GM18517 (cell line): ENCODE measurements at regions not wholly inside any gene's neighbourhood (a gene's known extent, or its start where the extent isn't known, plus 50 kb on each side); places are given as distances from the start of the nearest gene placed in this dataset.

Experiments
- ATAC-seq: cut with Tn5 transposase; IDR thresholded peaks from one replicate; pipeline ENCODE4 v1.9.1; 2021; ENCODE audit warnings: mild to moderate bottlenecking, moderate library complexity; ENCODE audit not compliant: unreplicated experiment

DNA sequence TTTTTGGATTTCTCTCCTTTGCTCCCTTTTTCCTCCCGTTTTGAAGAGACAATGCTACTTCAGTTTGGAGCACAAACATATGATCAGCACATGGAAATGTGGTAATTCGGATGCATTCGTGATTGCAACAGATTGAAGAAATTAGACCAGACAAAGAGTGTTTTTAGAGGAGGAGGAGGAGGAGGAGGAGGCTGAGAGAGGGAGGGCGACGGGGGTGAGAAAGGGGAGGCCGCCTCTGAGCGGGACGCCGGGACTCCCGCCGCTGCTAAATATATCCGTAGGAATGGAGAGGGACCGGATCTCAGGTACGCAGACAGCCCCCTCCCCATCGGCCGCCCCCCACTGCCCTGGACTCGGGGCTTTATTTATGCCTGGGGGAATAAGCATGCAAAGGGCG lies 179.3 kb downstream of the SEC14L1 start:
- ATAC-seq, result no peak

DNA sequence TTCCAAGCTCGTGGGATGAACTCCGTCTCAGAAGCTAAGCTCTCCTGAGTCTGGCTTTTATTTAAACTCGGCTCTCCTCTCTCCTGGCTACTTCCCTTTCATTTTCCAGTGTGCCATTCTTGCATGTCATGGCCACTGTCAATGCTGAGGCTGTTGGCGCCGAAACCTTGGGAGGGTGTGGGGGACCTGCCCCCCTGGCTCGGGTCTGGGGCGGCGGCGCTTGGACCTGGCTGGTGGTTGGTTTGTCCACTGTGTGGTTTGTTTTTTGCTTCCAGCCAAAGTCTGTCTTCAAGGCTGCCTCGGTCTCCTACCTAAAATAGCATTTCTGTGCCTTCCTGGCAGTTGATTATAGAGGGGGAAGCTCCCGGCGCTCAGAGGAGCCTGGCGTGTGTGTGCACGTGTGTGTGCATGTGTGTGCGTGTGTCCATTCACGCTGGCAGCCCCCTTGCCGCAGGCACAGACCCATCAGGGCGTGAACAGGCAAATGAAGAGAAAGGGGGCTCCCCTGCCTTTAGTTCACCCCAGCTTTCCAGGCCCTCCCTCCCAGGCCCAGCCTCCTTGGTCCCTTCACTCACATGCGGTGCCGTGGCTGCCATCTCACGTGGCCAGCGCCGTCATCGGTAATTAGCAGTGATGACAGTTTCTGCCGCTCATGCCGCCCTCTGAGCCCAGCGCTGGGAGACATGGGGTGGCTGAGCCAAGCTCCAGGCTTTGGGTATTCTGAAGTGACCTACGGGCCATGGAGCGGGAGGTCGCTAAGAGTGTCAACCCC lies 179.9 kb downstream of the SEC14L1 start:
- no peak for ATAC-seq

DNA sequence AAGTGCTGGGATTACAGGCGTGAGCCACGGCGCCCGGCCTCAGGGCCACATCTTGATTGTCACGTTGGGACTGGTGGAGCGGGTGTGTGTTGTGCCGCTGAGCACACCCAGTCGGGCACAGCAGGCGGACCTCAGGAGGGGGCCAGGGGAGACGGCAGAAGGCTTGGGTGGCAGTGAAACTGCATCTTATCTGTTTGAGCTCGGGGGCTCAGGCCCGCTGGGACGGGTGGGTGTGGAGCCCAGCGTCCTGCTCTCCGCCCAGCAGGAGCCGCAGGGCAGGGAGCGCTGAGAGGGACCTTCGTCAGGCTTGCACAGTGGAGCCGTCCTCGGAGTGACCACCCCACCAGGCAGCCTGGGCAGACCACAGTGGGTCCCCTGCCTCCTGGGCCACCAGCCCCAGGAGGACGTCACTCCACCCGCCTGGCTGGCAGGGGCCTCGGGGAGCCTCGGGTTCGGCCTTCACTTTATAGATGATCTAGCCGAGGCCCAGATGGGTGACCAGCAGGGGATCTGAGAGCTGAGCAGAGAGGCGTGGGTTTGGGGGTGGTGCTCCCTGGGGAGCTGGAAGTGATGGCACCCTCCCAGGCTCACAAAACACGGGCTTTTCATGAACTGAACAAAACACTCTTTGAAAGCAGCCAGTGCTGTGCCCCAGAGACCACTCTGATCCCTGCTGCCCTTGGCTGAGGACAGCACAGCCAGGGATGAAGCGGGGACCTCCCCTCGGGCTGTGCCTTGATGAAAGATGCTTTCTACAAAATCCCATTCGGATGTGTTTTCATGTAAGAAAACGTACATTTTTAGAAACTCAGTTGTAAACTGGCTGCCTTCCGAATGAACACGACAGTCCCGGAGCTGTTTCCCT lies 181.1 kb downstream of the SEC14L1 start:
- ATAC-seq, result no peak

DNA sequence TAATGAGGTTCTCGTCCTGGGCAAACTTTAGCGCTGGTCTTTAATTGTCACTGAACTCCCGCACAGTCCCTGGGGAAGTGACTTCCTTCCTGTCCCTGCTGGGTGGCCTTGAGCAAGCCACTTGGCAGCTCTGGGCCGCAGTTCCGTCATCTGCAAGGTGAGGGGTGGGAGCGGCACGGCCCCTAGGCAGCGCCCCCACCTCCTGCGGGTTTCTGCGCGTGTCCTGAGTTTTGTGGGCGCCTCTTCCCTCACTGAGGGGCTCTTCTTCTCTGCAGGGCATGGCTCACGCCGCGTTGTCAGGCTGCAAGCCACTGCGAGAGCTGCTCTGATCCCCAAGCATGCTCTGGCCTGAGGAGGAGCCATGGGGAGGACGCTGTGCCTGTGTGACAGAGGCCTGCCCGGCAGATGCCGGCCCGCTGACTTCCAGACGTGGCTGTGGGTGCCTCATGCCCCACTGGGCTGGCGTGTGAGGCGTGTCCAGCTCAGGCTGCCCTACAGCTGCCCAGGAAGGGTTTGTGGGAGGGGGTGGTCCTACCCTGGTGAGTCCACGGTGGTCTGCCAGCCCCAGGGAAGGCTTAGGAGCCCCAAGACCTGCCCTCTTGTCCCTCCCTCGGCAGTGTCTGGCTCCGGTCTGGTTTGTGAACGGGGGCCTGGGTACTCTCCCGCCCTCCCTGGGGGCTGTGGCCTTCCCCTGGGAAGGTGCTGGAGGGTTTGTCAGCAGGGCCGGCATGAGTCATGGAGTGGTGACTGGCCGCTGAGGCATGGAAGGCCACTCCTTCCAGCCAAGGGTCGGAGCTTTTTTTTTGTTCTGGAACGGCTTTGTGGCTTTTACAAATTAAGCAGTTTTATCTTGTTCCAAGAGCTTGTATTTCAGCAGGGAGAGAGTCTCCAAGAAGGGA lies 182.0 kb downstream of the SEC14L1 start:
- no peak for ATAC-seq

GRCh38 chr17:77323413-77324171 lies 182.8 kb downstream of the SEC14L1 start:
- ATAC-seq, result no peak

DNA sequence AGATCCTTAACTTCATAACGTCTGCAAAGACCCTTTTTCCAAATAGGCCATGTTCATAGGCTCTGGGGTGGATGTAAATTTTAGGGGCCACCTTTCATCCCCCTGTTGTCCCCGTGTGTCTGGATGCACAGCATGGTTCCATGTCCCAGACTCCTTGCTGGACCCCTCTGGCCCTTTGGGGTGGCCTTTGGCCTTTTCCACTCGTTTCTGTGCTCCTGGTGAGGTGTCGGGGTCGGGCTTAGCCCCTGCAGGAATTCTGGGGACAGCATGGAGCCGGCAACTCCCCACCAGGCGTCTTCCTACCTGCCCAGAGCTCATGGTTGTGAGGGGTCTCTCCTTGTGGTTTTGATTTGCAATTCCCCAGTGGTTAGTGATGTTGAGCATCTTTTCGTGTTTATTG lies 183.5 kb downstream of the SEC14L1 start:
- ATAC-seq, result no peak

DNA sequence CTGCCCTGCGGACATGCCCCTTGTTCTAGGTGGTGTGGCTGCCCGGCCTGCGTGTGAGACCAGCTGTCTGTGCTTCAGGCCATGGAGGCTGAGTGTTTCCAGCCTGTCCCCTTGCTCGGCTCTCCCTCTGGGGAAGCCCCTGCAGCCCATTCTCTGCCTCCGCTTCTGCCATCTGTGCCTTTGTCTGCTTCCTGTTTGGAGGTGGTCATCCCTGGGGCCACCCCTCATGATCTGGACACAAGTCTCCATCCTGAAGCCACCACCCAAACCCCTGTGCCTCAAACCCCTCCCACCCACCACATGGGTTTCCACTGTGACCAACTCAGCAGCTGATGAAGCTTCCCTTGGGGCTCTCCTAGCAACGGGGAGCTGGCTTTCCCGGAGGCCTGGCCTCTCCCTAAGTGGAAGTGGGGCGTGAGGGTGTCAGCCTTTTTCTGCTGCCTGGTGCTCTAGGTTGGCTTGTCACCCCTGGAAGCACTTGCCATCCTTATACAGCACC lies 184.9 kb downstream of the SEC14L1 start:
- peak; percentile 23 for ATAC-seq

- no peak for ATAC-seq
These were observed 185.4 kb downstream of the SEC14L1 start for GRCh38 chr17:77326076-77326591.

DNA sequence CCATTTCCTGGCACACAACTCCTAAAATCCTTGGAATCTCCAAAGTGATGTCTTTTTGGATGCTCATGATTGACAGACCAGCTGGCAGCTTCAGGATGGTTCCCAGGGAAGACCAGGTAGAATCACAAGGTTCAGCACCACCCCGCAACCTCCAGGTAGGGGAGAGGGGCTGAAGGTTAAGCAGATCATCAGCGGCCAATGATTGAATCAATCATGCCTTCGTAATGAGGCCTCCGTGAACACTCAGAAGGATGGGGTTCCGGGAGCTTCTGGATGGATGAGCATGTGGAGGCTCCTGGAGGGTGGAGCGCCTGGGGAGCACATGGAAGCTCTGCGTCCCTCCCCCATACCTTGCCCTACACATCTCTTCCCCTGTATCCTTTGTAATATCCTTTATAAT lies 185.9 kb downstream of the SEC14L1 start:
- no peak for ATAC-seq

DNA sequence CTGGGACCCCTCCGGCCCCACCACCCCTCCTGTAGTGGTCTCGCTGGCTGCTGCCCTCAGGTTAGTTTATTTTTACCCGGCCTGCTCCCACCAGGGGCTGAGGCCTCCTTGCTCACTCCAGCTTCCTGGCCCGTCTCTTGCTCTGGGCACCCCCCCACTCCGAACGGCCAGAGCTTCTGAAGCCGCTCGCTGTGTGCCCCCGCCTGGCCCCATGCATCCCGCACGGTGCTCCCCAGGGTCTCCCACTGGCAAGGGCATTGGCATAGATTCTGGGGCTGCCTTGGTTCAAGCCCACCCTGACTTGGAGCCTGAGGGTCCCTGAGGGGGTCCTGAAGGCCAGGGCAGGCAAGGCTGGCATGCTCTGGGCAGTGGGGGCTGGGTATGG lies 186.4 kb downstream of the SEC14L1 start:
- no peak for ATAC-seq

DNA sequence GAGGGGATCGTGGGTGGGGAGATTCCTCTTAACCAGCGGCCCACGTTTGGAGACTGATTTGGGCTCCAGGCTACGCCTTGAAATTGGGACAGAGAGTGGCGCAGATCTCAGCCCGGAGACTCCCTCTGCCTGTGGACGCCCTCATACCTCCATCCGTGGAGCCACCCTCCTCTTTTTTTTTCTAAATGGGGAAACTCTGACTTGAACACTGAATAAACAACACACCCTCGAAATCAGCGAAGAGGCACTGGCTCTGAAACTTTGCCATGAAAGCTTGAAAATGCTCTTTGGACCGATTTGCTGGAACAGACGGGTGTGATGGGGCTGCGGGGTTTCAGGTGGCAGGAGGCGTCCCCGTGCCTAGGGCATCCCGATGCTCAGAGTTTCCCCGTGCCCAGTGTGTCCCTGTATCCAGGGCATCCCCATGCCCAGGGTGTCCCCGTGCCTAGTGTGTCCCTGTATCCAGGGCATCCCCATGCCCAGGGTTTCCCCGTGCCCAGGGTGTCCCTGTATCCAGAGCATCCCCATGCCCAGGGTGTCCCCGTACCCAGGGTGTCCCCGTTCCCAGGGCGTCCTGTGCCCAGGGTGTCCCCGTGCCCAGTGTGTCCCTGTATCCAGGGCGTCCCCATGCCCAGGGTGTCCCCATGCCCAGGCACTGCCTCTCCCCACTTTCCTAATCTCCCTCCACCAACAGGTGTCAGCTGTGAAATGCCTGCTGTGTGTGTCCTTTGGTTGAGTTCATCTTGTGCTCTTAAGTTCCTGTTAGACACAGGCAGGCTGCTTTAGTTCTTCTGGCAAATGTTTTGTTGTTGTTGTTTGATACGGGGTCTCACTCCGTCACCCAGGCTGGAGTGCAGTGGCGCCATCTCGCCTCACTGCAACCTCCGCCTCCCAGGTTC lies 187.0 kb downstream of the SEC14L1 start:
- ATAC-seq, result no peak

DNA sequence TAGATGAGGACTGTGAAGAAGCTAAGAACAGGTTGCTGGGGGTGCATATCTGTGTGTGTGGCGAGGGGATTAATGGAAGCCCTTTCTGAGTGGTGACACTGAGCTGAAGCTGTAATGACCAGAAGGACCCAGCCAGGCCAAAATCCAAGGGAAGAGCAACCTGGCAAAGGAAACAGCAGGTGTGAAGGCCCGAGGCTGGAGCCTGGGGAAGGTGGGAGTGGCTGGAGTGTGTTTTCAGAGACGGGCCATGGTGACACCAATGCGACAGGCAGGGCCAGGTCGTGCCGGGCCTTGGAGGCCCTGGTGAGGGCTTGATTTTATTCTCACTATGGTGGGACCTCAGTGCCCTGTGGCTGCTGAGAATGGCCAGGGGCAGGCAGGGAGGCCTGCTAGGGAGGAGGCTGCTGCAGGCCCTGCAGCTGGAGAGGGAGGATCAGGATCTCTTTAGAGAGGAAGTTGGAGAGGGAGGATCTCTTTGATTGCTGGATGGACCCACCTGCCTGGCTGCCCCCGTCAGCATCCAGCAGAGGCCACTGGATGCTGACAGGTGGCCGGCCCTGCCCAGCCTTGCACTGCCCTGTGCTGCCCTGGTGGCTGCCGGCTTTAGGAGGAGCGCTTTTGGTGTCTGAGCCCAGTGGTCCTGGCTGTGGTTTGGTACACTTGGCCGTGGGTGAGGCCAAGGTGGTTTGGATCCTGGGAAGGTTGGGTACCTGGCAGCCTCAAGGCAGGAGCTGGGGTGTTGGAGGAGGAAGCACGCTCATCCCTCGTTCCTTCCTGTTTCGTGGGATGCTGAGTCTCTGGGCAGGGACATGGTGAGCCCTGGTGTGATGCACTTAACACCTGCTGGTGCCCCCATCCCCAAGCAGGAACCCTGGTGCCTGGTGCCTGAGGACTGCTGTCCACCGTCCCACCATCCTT lies 188.3 kb downstream of the SEC14L1 start:
- no peak for ATAC-seq

DNA sequence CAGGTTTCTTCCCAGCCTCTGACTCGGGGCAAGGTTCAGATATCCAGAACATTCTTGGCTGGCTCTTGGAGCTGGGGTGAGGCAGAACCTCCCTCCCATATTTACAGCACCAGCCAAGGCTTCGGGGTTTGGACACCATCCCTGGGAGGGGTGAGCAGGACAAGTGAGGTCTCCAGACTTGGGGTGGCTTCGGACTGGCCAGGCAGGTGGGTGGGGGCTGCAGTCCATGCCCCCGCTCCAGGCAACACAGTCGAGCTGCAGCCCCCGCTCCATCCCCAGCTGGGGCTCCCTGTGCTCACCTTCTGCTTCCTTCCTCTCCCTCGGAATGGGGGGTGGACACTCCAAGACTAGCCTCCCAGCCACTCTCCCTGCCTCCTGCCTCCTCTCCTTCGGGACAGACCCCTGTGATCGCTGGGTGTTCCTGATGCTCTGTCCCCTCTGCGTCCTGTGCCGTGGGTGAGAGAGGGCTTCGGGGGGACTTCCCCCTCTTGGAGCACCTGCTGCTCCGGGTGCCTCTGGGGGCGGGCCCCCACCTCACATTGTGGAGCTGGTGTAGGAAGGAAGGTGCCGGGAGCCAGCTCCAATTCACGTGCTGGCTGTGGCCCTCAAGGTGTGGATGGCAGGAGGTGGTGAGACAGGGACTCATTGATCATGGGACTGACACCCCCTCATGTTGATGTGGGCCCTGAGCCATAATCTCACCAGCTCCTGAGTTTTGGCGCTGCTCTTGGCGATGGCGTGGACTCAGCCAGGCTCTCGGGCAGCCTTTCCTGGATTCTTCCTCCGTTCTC lies 189.2 kb downstream of the SEC14L1 start:
- no peak for ATAC-seq

- no peak for ATAC-seq
These were observed 189.9 kb downstream of the SEC14L1 start for GRCh38 chr17:77330602-77331081.

DNA sequence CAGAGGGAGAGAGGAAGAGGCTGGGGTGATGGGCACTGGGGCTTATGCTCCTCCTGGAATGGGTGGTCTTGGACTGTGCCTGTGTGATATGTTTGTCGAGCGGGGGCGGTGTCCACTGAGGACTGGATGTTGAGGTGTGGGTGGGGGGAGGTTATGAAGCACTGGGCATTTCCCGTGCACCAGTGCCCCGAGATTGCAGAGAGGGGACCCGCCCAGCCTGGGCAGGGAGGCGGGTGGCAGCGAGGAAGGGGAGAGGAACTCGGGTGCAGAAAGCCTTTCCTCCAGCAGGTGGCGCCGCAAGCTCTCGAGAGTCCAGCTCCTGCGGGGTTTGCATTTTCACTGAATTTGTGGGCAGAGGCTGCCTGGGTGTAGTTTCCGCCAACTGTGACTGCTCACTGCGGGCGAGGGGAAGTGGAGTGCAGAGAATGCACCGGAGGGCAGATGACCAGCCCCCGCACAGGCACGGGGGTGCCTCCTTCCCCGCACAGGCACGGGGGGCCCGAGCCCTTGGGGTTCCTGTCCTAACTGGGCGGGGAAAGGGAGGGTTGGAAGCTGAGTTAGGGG lies 190.6 kb downstream of the SEC14L1 start:
- ATAC-seq, result peak; percentile 74

GRCh38 chr17:77332034-77332971 lies 191.5 kb downstream of the SEC14L1 start:
- no peak for ATAC-seq
